GM12878 (cell line): ENCODE measurements at regions not wholly inside any gene's neighbourhood (a gene's known extent, or its start where the extent isn't known, plus 50 kb on each side); places are given as distances from the start of the nearest gene placed in this dataset.

Source experiments
- ATAC-seq: fragments of 200-7000 bp; cut with Tn5 transposase; 3 replicates; pipeline ENCODE4 v1.9.1; 2020; ENCODE audit warnings: mild to moderate bottlenecking, moderate library complexity
- BruUV-seq: library from RNA; stranded (reverse); fragments of 400-500 nt; replicated peaks from 2 replicates; lab custom pipeline; 2021; lab: Mats Ljungman, UMichigan
- CTCF ChIA-PET: fragments of 300-600 bp; sonication (Branson Sonifier 250); formaldehyde crosslinking; extraction: SDS; loops from one replicate; lab custom pipeline; 2021; ENCODE audit warnings: inconsistent platforms; lab: Yijun Ruan, JAX
- POLR2A ChIA-PET: fragments of 350-600 bp; formaldehyde crosslinking; extraction: SDS; loops from one replicate; lab custom pipeline; 2021; ENCODE audit warnings: inconsistent platforms; lab: Charles Lee
- RAD21 ChIA-PET: fragments of 300-600 bp; sonication (Branson Sonifier 250); formaldehyde crosslinking; loops from one replicate; lab custom pipeline; 2023; ENCODE audit warnings: antibody characterized with exemption; ENCODE audit not compliant: unreplicated experiment; lab: Charles Lee
- SMC1A ChIA-PET: fragments of 300-600 bp; sonication (Branson Sonifier 250); formaldehyde crosslinking; loops from one replicate; lab custom pipeline; 2023; ENCODE audit not compliant: unreplicated experiment, uncharacterized antibody; lab: Charles Lee
- DNase-seq: peaks from one replicate; pipeline ENCODE4 v3.0.0-alpha.2; 2011; ENCODE audit warnings: low read depth, low spot score
- FAIRE-seq: peaks from 3 replicates; lab custom pipeline; 2011; peaks lifted over from hg19 to GRCh38; lab: Jason Lieb, UNC
- H2AFZ ChIP-seq: 2 replicates; pipeline ENCODE4 v1.6.0; 2011; ENCODE audit warnings: low read depth, low read length, control low read depth; ENCODE audit not compliant: control insufficient read depth
- H3K27ac ChIP-seq: 2 replicates; pipeline ENCODE4 v1.5.1; 2011; ENCODE audit warnings: control low read depth; ENCODE audit not compliant: control insufficient read depth, insufficient read depth
- H3K27me3 ChIP-seq, 2 experiments: replicated peaks in 1 of 2; 2 replicates each; pipeline versions ENCODE4 v1.6.0 to v1.6.1; 2011; ENCODE audit warnings: low read length in 1 of 2; ENCODE audit not compliant: control insufficient read depth in 2 of 2, insufficient read depth in 2 of 2
- H3K36me3 ChIP-seq, 2 experiments: 2 replicates each; pipeline ENCODE4 v1.5.1; 2011; ENCODE audit warnings: low read length in 1 of 2; ENCODE audit not compliant: control insufficient read depth in 2 of 2, insufficient read depth in 2 of 2
- H3K4me1 ChIP-seq: 2 replicates; pipeline ENCODE4 v1.6.1; 2011; ENCODE audit warnings: mild to moderate bottlenecking, low read length, moderate library complexity, mixed read lengths; ENCODE audit not compliant: control insufficient read depth, insufficient read depth
- H3K4me2 ChIP-seq: 2 replicates; pipeline ENCODE4 v1.6.0; 2011; ENCODE audit warnings: control low read depth; ENCODE audit not compliant: control insufficient read depth, insufficient read depth
- H3K4me3 ChIP-seq: fragments of 200-600 bp; sonication (generic); 2 replicates; pipeline ENCODE4 v1.5.1; 2016
- H3K79me2 ChIP-seq: 2 replicates; pipeline ENCODE4 v1.6.0; 2011; ENCODE audit warnings: low read length; ENCODE audit not compliant: control insufficient read depth, insufficient read depth
- H3K9ac ChIP-seq: 2 replicates; pipeline ENCODE4 v1.8.0; 2011; ENCODE audit warnings: low read length, control low read depth, mixed read lengths; ENCODE audit not compliant: control insufficient read depth, insufficient read depth
- H3K9me3 ChIP-seq: replicated peaks from 3 replicates; pipeline ENCODE4 v1.5.1; 2011; ENCODE audit warnings: mild to moderate bottlenecking, low read length; ENCODE audit not compliant: control insufficient read depth, insufficient read depth
- H4K20me1 ChIP-seq: 2 replicates; pipeline ENCODE4 v1.6.0; 2011; ENCODE audit not compliant: control insufficient read depth, insufficient read depth
- CREM ChIP-seq: IDR thresholded peaks from 2 replicates; pipeline ENCODE4 v1.6.1; 2014; ENCODE audit warnings: antibody characterized with exemption, low read depth
- DPF2 ChIP-seq: fragments of 450-650 bp; IDR thresholded peaks from 2 replicates; pipeline ENCODE4 v1.6.1; 2017; ENCODE audit warnings: mild to moderate bottlenecking
- EP300 ChIP-seq, 2 experiments: fragments of 150-350 bp in 1 of 2; IDR thresholded peaks; 2 replicates each; pipeline ENCODE4 v1.6.1; 2011 to 2012; ENCODE audit warnings: low read depth in 2 of 2, low read length in 2 of 2, borderline replicate concordance in 1 of 2, improper control_type of control experiment in 1 of 2, inconsistent platforms in 1 of 2; ENCODE audit not compliant: control insufficient read depth in 1 of 2
- KDM1A ChIP-seq: fragments of 200-600 bp; sonication (generic); IDR thresholded peaks from 2 replicates; pipeline ENCODE4 v1.6.1; 2016; ENCODE audit warnings: borderline replicate concordance
- NBN ChIP-seq: fragments of 450-650 bp; IDR thresholded peaks from 2 replicates; pipeline ENCODE4 v1.6.1; 2016
- NFIC ChIP-seq: IDR thresholded peaks from 2 replicates; pipeline ENCODE4 v1.6.1; 2012; ENCODE audit warnings: low read depth, mild to moderate bottlenecking, inconsistent platforms, low read length, moderate library complexity
- NRF1 ChIP-seq: conservative IDR thresholded peaks from 2 replicates; pipeline ENCODE4 v1.6.1; 2011; ENCODE audit warnings: mild to moderate bottlenecking, low read depth, low read length, improper control_type of control experiment
- POLR2AphosphoS5 ChIP-seq: IDR thresholded peaks from 2 replicates; pipeline ENCODE4 v1.6.1; 2011; ENCODE audit warnings: mild to moderate bottlenecking, low read length, inconsistent platforms
- RB1 ChIP-seq: fragments of 450-650 bp; formaldehyde crosslinking; IDR thresholded peaks from 2 replicates; pipeline ENCODE4 v1.6.1; 2017; ENCODE audit warnings: mild to moderate bottlenecking, borderline replicate concordance
- SMAD5 ChIP-seq: IDR thresholded peaks from 2 replicates; pipeline ENCODE4 v1.6.1; 2016; ENCODE audit warnings: antibody characterized with exemption, low read depth
- SREBF2 ChIP-seq: IDR thresholded peaks from 2 replicates; pipeline ENCODE4 v1.6.1; 2012; ENCODE audit warnings: mild to moderate bottlenecking, low read length
- TAF1 ChIP-seq: IDR thresholded peaks from 2 replicates; pipeline ENCODE4 v1.6.1; 2011; ENCODE audit warnings: mild to moderate bottlenecking, low read depth, low read length, borderline replicate concordance
- TBL1XR1 ChIP-seq: IDR thresholded peaks from 2 replicates; pipeline ENCODE4 v1.6.1; 2012; ENCODE audit warnings: low read depth, low read length, improper control_type of control experiment
- YBX1 ChIP-seq: fragments of 450-650 bp; IDR thresholded peaks from 2 replicates; pipeline ENCODE4 v1.6.1; 2016; ENCODE audit warnings: antibody characterized with exemption
- ZNF24 ChIP-seq: fragments of 450-650 bp; IDR thresholded peaks from 2 replicates; pipeline ENCODE4 v1.6.1; 2017; ENCODE audit warnings: antibody characterized with exemption, mild to moderate bottlenecking
- ZNF274 ChIP-seq: IDR thresholded peaks from one replicate; pipeline ENCODE4 v1.8.0; 2011; ENCODE audit not compliant: insufficient read length, insufficient read depth
- WGBS: methylation state at CpG from one replicate; pipeline ENCODE4 v1.1.6; 2016; ENCODE audit warnings: low lambda C conversion rate; ENCODE audit not compliant: insufficient replicate concordance, insufficient coverage; ENCODE audit errors: missing lambda C conversion rate; 5-methylcytosine and 5-hydroxymethylcytosine counted together
- in situ Hi-C: fragments of 300-500 bp; cut with MboI; formaldehyde crosslinking; loops from 9 replicates; pipeline ENCODE4 v1.14.3; 2018; ENCODE audit warnings: mixed read lengths
- intact Hi-C: fragments of 100-400 bp; cut with micrococcal nuclease; formaldehyde crosslinking; loops from one replicate; pipeline ENCODE4 v1.14.2; 2022; ENCODE audit not compliant: unreplicated experiment

- in situ Hi-C loops (no loop called here), intact Hi-C loops (no loop called here)
- no TSS peak for BruUV-seq
- H3K27ac ChIP-seq = no peak overlapping the region
- POLR2A ChIA-PET = no interaction called here
- no peak overlapping the region for H3K4me3 ChIP-seq
- no peaks in the 10 kb centered on the region for H4K20me1 ChIP-seq
- WGBS = 16% methylated on average over 4 of the region's 4 CpGs
- ATAC-seq = no peak
- H3K9me3 ChIP-seq = no peaks in the 10 kb centered on the region
- H3K4me1 ChIP-seq = no peaks in the 10 kb centered on the region
- H3K9ac ChIP-seq = no peak overlapping the region
- CTCF ChIA-PET = interaction anchor here (0.6 to 1.2 kb wide), 2 partner anchors 9 to 12 kb away, joined by 3 to 5 read pairs; no protein-coding TSS in a partner anchor
- FAIRE-seq = no peak
- TF ChIP-seq DPF2 = no peak
- no peak for TF ChIP-seq TBL1XR1
- no peak for TF ChIP-seq YBX1
- TF ChIP-seq POLR2AphosphoS5 = no peak
- no peak for TF ChIP-seq NFIC
- no peak for TF ChIP-seq RB1
- no peak for TF ChIP-seq SMAD5
- TF ChIP-seq KDM1A = no peak
- no peak for TF ChIP-seq ZNF274
- no peak for TF ChIP-seq NRF1
- no peak for TF ChIP-seq SREBF2
- no peak for TF ChIP-seq EP300 (IDR thresholded peaks at IDR 0.05; ENCODE audit: borderline replicate concordance in 1 of 2, control insufficient read depth in 1 of 2, low read depth in 2 of 2, low read length in 2 of 2)
- TF ChIP-seq CREM = no peak
- no peak for TF ChIP-seq TAF1
- no peak for TF ChIP-seq NBN
- TF ChIP-seq ZNF24 = no peak
- SMC1A ChIA-PET = interaction anchor here (1.3 kb wide), 1 partner anchor 198 kb away, joined by 4 read pairs; no protein-coding TSS in a partner anchor
- RAD21 ChIA-PET = no interaction called here
- H2AFZ ChIP-seq = no peak overlapping the region
- H3K36me3 ChIP-seq = no peaks in the 10 kb centered on the region
- no peaks in the 10 kb centered on the region for H3K79me2 ChIP-seq
- DNase-seq = no peak
- H3K27me3 ChIP-seq = no peaks in the 10 kb centered on the region; a peak in 1 of 4 replicates
- no peak overlapping the region for H3K4me2 ChIP-seq
Observed at GRCh38 chr1:94679332-94680038, 137.9 kb upstream of the F3 start.
